Ovary (tissue), 7 donors: ENCODE measurements at regions not wholly inside any gene's neighbourhood (a gene's known extent, or its start where the extent isn't known, plus 50 kb on each side); places are given as distances from the start of the nearest gene placed in this dataset.

ENCODE experiments used
- DNase-seq, 5 donors: peaks; one replicate each; pipeline ENCODE4 v3.0.0-alpha.2; 2019 to 2020
- H3K27ac ChIP-seq, 2 donors: fragments of 200-600 bp; one replicate each; pipeline versions ENCODE4 v1.5.1 to v1.8.0; 2019 to 2022
- H3K27me3 ChIP-seq: fragments of 200-600 bp; one replicate; pipeline ENCODE4 v1.8.0; 2022
- H3K36me3 ChIP-seq: fragments of 200-600 bp; sonication (generic); one replicate; pipeline ENCODE4 v1.5.1; 2019
- H3K4me1 ChIP-seq: one replicate; pipeline ENCODE4 v1.8.1; 2013; ENCODE audit warnings: mild to moderate bottlenecking, moderate library complexity; ENCODE audit not compliant: insufficient read depth
- H3K4me3 ChIP-seq: fragments of 200-600 bp; sonication (generic); one replicate; pipeline ENCODE4 v1.5.1; 2017
- H3K9me3 ChIP-seq, 2 donors: fragments of 200-600 bp in 1 of 2; sonication (generic) in 1 of 2; one replicate each; pipeline versions ENCODE4 v1.5.1 to v1.8.1; 2013 to 2019; ENCODE audit warnings: mild to moderate bottlenecking in 1 of 2, moderate library complexity in 1 of 2
- EP300 ChIP-seq: sonication (generic); formaldehyde crosslinking; IDR thresholded peaks from one replicate; pipeline ENCODE4 v1.6.1; 2017; ENCODE audit warnings: antibody characterized with exemption
- POLR2A ChIP-seq: fragments of 450-650 bp; IDR thresholded peaks from one replicate; pipeline ENCODE4 v1.6.1; 2017; ENCODE audit warnings: antibody characterized with exemption, mild to moderate bottlenecking, moderate library complexity
- WGBS, 3 donors: extraction: QIAGEN DNeasy Blood & Tissue Kit in 1 of 3; methylation state at CpG; one replicate each; pipeline versions ENCODE4 v1.1.5 to v1.1.7; 2013 to 2017; 5-methylcytosine and 5-hydroxymethylcytosine counted together
- intact Hi-C, 4 donors: fragments of 100-400 bp; cut with DNase I; formaldehyde crosslinking; loops; one replicate each; pipeline versions ENCODE4 v1.11.0 to v1.15.1; 2022 to 2023
- TF ChIP-seq, protein P1 (sequence below), 3 donors: fragments of 450-650 bp in 2 of 3; fragments of 200-600 bp in 1 of 3; IDR thresholded peaks; one replicate each; pipeline versions ENCODE4 v1.5.1 to v1.8.0; 2016 to 2022; ENCODE audit warnings: antibody characterized with exemption in 3 of 3, mild to moderate bottlenecking in 1 of 3
- donor health status: DM: no; HTN: no; CAD: no; lungs with moderate emphysema.
- donor health status: DM: no; HTN: no; CAD: no.
- donor health status: Bipolar disorder and iron deficiency.
- donor health status: DM: no; HTN: no; CAD: no.
- donor health status: DM: yes; HTN: yes; CAD: no.

DNA sequence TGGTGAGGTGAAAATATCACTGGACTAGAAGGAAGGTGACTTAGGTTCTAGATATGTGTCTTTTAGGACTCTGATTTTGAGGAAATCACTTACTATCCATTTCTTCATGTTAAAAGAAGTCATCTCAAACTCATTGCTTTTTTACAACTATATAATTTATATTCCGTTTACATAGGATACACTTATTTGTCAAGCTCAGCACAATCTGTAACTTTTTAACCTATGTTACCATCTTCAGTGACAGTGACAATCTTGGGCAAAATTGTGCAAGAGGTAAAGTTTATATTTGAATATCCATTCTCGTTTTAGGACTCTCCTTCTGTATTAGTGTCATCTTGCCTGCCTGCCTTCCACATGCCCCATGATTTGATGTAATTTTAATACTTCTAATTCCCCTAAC, 74.0 kb upstream of the FAM83B start:
- 79 to 89% (median 87%) methylated on average over 2 of the region's 2 CpGs for WGBS, 3 donors
- intact Hi-C loops: no loop called here

DNA sequence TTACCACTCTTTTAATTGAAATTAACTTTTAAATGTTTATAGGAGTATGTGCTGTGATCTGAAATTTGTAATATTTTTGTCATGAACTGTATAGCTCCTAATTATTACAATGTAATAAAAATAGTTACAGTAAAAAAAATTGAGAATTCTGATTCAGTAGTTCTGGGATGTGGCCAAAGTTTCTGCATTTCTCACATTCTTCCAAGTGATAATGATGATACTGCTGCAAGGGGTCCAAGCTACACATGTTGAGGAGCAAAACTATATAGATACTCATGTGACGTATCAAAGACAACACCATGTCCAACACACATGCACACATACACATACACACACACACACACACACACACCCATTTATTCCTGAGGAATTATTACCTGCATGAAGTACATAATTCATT, 71.0 kb upstream of the FAM83B start:
- WGBS, 3 donors: 9 to 18% (median 13%) methylated on average over 1 of the region's 1 CpG
- H3K36me3 ChIP-seq: no peaks in the 10 kb centered on the region
- no peak overlapping the region for H3K4me3 ChIP-seq
- no peaks in the 10 kb centered on the region for H3K4me1 ChIP-seq
- TF ChIP-seq, protein P1, sequence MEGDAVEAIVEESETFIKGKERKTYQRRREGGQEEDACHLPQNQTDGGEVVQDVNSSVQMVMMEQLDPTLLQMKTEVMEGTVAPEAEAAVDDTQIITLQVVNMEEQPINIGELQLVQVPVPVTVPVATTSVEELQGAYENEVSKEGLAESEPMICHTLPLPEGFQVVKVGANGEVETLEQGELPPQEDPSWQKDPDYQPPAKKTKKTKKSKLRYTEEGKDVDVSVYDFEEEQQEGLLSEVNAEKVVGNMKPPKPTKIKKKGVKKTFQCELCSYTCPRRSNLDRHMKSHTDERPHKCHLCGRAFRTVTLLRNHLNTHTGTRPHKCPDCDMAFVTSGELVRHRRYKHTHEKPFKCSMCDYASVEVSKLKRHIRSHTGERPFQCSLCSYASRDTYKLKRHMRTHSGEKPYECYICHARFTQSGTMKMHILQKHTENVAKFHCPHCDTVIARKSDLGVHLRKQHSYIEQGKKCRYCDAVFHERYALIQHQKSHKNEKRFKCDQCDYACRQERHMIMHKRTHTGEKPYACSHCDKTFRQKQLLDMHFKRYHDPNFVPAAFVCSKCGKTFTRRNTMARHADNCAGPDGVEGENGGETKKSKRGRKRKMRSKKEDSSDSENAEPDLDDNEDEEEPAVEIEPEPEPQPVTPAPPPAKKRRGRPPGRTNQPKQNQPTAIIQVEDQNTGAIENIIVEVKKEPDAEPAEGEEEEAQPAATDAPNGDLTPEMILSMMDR (IDR thresholded peaks at IDR 0.05): no peak
- TF ChIP-seq EP300: no peak
- no peak for TF ChIP-seq POLR2A
- no peak for DNase-seq
- H3K27me3 ChIP-seq: no peaks in the 10 kb centered on the region
- H3K9me3 ChIP-seq: no peaks in the 10 kb centered on the region
- intact Hi-C loops: no loop called here
- no peak overlapping the region for H3K27ac ChIP-seq

More for the DNA sequence above, 74.0 kb upstream of the FAM83B start:
- TF ChIP-seq EP300 (no peak), POLR2A (no peak)
- TF ChIP-seq, protein P1 (IDR thresholded peaks at IDR 0.05): no peak
- no peak for DNase-seq
- Histone ChIP-seq H3K27ac (no peak overlapping the region), H3K9me3 (no peaks in the 10 kb centered on the region), H3K27me3 (no peaks in the 10 kb centered on the region), H3K36me3 (no peaks in the 10 kb centered on the region), H3K4me3 (no peak overlapping the region), H3K4me1 (no peaks in the 10 kb centered on the region)

DNA sequence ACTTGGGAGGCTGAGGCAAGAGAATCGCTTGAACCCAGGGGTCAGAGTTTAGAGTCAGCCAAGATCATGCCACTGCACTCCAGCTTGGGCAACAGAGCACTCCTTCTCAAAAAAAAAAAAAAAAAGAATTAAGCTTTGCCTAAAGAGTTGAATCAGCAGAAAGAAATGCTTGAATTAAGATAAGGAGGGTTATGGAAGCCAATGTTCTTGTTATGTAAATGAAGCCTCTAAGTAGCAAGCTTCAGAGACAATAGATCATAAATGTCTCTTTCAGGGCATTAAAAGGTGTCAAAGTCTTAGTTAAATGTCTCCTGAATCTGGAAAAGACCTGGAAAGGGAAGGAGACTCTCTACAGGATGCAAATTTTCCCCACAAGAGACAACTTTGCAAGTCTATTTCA, 69.7 kb upstream of the FAM83B start:
- intact Hi-C loops: no loop called here
- no peak for TF ChIP-seq EP300
- no peak for TF ChIP-seq POLR2A
- TF ChIP-seq, protein P1 (IDR thresholded peaks at IDR 0.05): no peak
- Histone ChIP-seq H3K9me3 (no peaks in the 10 kb centered on the region), H3K4me3 (no peak overlapping the region), H3K4me1 (no peaks in the 10 kb centered on the region), H3K36me3 (no peaks in the 10 kb centered on the region), H3K27me3 (no peaks in the 10 kb centered on the region), H3K27ac (no peak overlapping the region)
- WGBS, 3 donors: 91 to 100% (median 93%) methylated on average over 1 of the region's 1 CpG
- no peak for DNase-seq

DNA sequence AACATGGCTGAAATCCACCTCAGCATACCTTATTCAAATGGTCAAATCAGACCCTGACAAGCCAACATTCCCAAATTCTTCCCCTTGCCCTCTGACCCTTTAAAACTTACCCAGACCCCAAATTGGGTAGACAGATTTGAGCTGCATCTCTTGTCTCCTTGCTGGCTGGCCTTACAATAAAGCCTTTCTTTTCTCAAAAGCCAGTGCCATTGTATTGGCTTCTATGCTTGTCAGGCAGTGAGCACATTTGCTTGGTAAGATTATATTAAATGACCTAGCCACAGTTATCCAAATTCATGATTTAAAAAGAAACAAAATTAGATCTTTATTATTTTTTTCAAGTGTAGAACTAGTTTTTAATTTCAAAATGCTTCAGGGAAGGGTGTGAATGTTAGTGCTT, 67.8 kb upstream of the FAM83B start:
- Histone ChIP-seq H3K27me3 (no peaks in the 10 kb centered on the region), H3K27ac (no peak overlapping the region), H3K4me3 (no peak overlapping the region), H3K4me1 (no peaks in the 10 kb centered on the region), H3K36me3 (no peaks in the 10 kb centered on the region), H3K9me3 (no peaks in the 10 kb centered on the region)
- intact Hi-C loops: no loop called here
- TF ChIP-seq, protein P1 (IDR thresholded peaks at IDR 0.05): no peak
- TF ChIP-seq EP300: no peak
- TF ChIP-seq POLR2A: no peak
- no peak for DNase-seq

DNA sequence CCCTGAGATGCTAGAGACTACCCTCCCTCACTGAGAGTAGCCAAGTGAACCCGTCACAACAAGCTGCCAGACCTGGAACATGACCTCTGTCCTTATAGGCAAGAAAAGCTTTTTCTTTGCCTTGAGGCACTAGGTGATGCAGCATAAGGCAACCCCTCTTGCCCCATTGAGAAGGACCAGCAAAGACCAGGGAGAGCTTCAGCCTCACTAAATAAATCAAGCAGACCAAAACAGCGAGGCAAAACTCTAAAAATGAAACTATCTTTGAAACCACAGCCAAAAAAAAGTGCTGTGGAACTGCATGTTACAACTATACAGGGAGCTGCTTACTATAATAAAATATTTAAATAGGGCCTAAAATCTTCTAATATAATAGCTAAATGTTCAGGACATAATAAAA, 62.6 kb upstream of the FAM83B start:
- no peak for DNase-seq
- Histone ChIP-seq H3K27ac (no peak overlapping the region), H3K36me3 (no peaks in the 10 kb centered on the region), H3K4me1 (no peaks in the 10 kb centered on the region), H3K4me3 (no peak overlapping the region), H3K9me3 (no peaks in the 10 kb centered on the region), H3K27me3 (no peaks in the 10 kb centered on the region)
- intact Hi-C loops: no loop called here
- no peak for TF ChIP-seq POLR2A
- 35 to 43% (median 39%) methylated on average over 2 of the region's 2 CpGs for WGBS, 3 donors
